Suprapubic skin (tissue), 4 donors: ENCODE measurements at regions not wholly inside any gene's neighbourhood (a gene's known extent, or its start where the extent isn't known, plus 50 kb on each side); places are given as distances from the start of the nearest gene placed in this dataset.

Experiments used
- DNase-seq, 2 donors: peaks; one replicate each; pipeline ENCODE4 v3.0.0-alpha.2; 2019; ENCODE audit warnings: low spot score in 2 of 2
- H3K27ac ChIP-seq: fragments of 200-600 bp; sonication (generic); one replicate; pipeline ENCODE4 v1.5.1; 2019
- H3K27me3 ChIP-seq: fragments of 200-600 bp; sonication (generic); one replicate; pipeline ENCODE4 v1.5.1; 2019
- H3K36me3 ChIP-seq: fragments of 200-600 bp; sonication (generic); one replicate; pipeline ENCODE4 v1.5.1; 2019
- H3K4me1 ChIP-seq: fragments of 200-600 bp; sonication (generic); one replicate; pipeline ENCODE4 v1.5.1; 2019
- H3K4me3 ChIP-seq: fragments of 200-600 bp; sonication (generic); one replicate; pipeline ENCODE4 v1.5.1; 2019; ENCODE audit warnings: mild to moderate bottlenecking
- H3K9me3 ChIP-seq: fragments of 200-600 bp; sonication (generic); one replicate; pipeline ENCODE4 v1.5.1; 2019
- CTCF ChIP-seq, 2 donors: fragments of 200-600 bp in 1 of 2; fragments of 450-650 bp in 1 of 2; sonication (generic) in 1 of 2; IDR thresholded peaks; one replicate each; pipeline ENCODE4 v1.5.1; 2016 to 2019; ENCODE audit warnings: antibody characterized with exemption in 2 of 2, mild to moderate bottlenecking in 1 of 2, moderate library complexity in 1 of 2
- EP300 ChIP-seq: sonication (generic); formaldehyde crosslinking; IDR thresholded peaks from one replicate; pipeline ENCODE4 v1.6.1; 2017; ENCODE audit warnings: antibody characterized with exemption
- POLR2A ChIP-seq, 2 donors: fragments of 450-650 bp; IDR thresholded peaks; one replicate each; pipeline ENCODE4 v1.6.1; 2017; ENCODE audit warnings: antibody characterized with exemption in 2 of 2, mild to moderate bottlenecking in 2 of 2, moderate library complexity in 2 of 2
- POLR2AphosphoS5 ChIP-seq, 3 donors: sonication (generic); formaldehyde crosslinking; IDR thresholded peaks; one replicate each; pipeline ENCODE4 v1.6.1; 2017; ENCODE audit warnings: antibody characterized with exemption in 3 of 3
- WGBS: methylation state at CpG from one replicate; pipeline ENCODE4 v1.1.5; 2018; 5-methylcytosine and 5-hydroxymethylcytosine counted together

- Histone ChIP-seq H3K4me1 (no peaks in the 10 kb centered on the region), H3K36me3 (no peaks in the 10 kb centered on the region), H3K27me3 (no peaks in the 10 kb centered on the region), H3K9me3 (no peaks in the 10 kb centered on the region), H3K4me3 (no peak overlapping the region), H3K27ac (no peak overlapping the region)
- TF ChIP-seq CTCF (IDR thresholded peaks at IDR 0.05) (no peak), POLR2AphosphoS5 (IDR thresholded peaks at IDR 0.05) (no peak), EP300 (no peak), POLR2A (IDR thresholded peaks at IDR 0.05) (no peak)
- no peak for DNase-seq
Measured at GRCh38 chr7:52980129-52980528, 55.3 kb upstream of the POM121L12 start.

GRCh38 chr7:52973126-52973525, 62.3 kb upstream of the POM121L12 start:
- no peaks in the 10 kb centered on the region for H3K36me3 ChIP-seq
- H3K4me3 ChIP-seq, result no peak overlapping the region
- DNase-seq, result no peak

GRCh38 chr7:52962402-52963076, 72.9 kb upstream of the POM121L12 start:
- 68% methylated on average over 7 of the region's 7 CpGs for WGBS
- Histone ChIP-seq H3K27me3 (no peaks in the 10 kb centered on the region), H3K9me3 (no peaks in the 10 kb centered on the region), H3K4me3 (no peak overlapping the region), H3K36me3 (no peaks in the 10 kb centered on the region), H3K27ac (no peak overlapping the region), H3K4me1 (no peaks in the 10 kb centered on the region)
- no peak for DNase-seq
- TF ChIP-seq POLR2AphosphoS5 (IDR thresholded peaks at IDR 0.05) (no peak), POLR2A (IDR thresholded peaks at IDR 0.05) (no peak), EP300 (no peak)

More at GRCh38 chr7:52973126-52973525, 62.3 kb upstream of the POM121L12 start:
- H3K9me3 ChIP-seq, result peaks cover 4% of the 10 kb centered on the region
- TF ChIP-seq EP300, result no peak
- TF ChIP-seq POLR2AphosphoS5 (IDR thresholded peaks at IDR 0.05), result no peak
- no peak for TF ChIP-seq CTCF (IDR thresholded peaks at IDR 0.05)
- no peak for TF ChIP-seq POLR2A (IDR thresholded peaks at IDR 0.05)
- no peaks in the 10 kb centered on the region for H3K27me3 ChIP-seq
- no peaks in the 10 kb centered on the region for H3K4me1 ChIP-seq
- H3K27ac ChIP-seq, result no peak overlapping the region

- no peaks in the 10 kb centered on the region for H3K36me3 ChIP-seq
- H3K4me1 ChIP-seq, result no peaks in the 10 kb centered on the region
- no peaks in the 10 kb centered on the region for H3K9me3 ChIP-seq
- TF ChIP-seq EP300 (no peak), POLR2A (IDR thresholded peaks at IDR 0.05) (no peak), CTCF (IDR thresholded peaks at IDR 0.05) (no peak), POLR2AphosphoS5 (IDR thresholded peaks at IDR 0.05) (no peak)
- H3K27ac ChIP-seq, result no peak overlapping the region
- H3K4me3 ChIP-seq, result no peak overlapping the region
- WGBS, result 45% methylated on average over 1 of the region's 1 CpG
- no peak for DNase-seq
- H3K27me3 ChIP-seq, result no peaks in the 10 kb centered on the region
Measured at GRCh38 chr7:52961084-52961483, 74.3 kb upstream of the POM121L12 start.

- H3K27ac ChIP-seq, result no peak overlapping the region
- no peaks in the 10 kb centered on the region for H3K27me3 ChIP-seq
- no peaks in the 10 kb centered on the region for H3K4me1 ChIP-seq
- no peak overlapping the region for H3K4me3 ChIP-seq
- no peak for DNase-seq
- no peaks in the 10 kb centered on the region for H3K36me3 ChIP-seq
- TF ChIP-seq POLR2AphosphoS5 (IDR thresholded peaks at IDR 0.05) (no peak), EP300 (no peak), POLR2A (IDR thresholded peaks at IDR 0.05) (no peak), CTCF (IDR thresholded peaks at IDR 0.05) (no peak)
- 52% methylated on average over 4 of the region's 4 CpGs for WGBS
- H3K9me3 ChIP-seq, result no peaks in the 10 kb centered on the region
Measured at GRCh38 chr7:52959878-52960660, 75.4 kb upstream of the POM121L12 start.
